ENCODE measurements at regions not wholly inside any gene's neighbourhood (a gene's known extent, or its start where the extent isn't known, plus 50 kb on each side); places are given as distances from the start of the nearest gene placed in this dataset.

DNA sequence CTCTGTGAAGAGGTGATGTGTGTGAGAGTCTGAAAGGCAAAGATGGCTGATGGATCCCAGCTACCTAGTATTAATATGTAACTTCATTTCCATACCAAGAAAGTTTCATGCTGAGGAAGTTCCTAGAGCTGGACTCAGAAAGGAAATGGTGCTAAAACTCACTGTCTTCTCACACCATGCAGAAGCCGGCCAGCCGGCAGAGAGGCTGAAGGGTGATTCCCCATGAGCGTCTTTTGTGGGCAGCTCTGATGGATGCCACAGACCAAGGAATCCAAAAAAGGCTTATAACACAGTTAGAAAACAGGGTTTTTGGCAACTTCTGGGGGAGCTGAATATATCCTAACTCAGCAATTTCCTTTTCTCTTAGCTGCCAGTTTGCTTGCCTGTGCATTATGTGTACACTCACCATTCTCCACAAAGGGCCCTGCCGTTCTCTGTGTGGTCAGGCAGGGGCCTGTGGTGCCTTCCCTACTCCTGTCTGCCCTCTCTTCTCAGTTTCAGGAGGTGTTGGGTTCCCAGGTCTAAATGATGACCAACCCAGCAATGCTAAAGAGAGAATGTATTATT, 289.4 kb downstream of the MTX2 start:
- no peak overlapping the region for H3K27ac ChIP-seq
- in situ Hi-C loops (cut with HindIII; ENCODE audit: low pct_ligation_motif_present, low sequenced_read_pairs), result no loop called here
- no peaks in the 10 kb centered on the region for H3K36me3 ChIP-seq (replicated peaks)
- no peak for TF ChIP-seq CTCF (IDR thresholded peaks at IDR 0.05; ENCODE audit: low read depth, low read length, missing control alignments)
- DNase-seq, result no peak
- H3K4me3 ChIP-seq (ENCODE audit: low read depth, low read length), result no peak overlapping the region
- H3K27me3 ChIP-seq (replicated peaks), result peaks cover 9% of the 10 kb centered on the region

DNA sequence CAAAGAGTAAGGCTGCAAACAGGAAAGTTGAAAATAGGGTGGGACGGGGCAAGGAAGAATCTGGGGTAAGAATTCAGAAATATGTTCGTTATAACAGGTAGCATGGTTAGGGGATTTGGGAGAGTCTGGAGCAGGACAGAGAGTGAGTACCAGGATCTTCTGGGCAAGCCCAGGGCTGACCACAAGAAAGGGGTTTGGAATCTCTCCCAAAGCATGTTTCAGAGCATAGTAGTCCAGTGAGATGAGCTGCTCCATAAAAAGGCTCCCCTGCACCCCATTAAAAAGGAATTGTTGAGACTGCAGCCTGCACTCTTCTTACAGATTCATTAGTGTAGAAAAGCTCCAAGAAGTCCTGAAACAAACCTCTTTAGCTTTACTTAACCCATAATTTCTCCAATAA, 291.1 kb downstream of the MTX2 start:
- TF ChIP-seq CTCF (IDR thresholded peaks at IDR 0.05; ENCODE audit: low read depth, low read length, missing control alignments), result no peak
- DNase-seq, result no peak
- Histone ChIP-seq H3K27ac (no peak overlapping the region), H3K36me3 (replicated peaks) (no peaks in the 10 kb centered on the region), H3K27me3 (replicated peaks) (peaks cover 8% of the 10 kb centered on the region), H3K4me3 (ENCODE audit: low read depth, low read length) (no peak overlapping the region)
- in situ Hi-C loops (cut with HindIII; ENCODE audit: low pct_ligation_motif_present, low sequenced_read_pairs), result no loop called here

- no peaks in the 10 kb centered on the region for H3K27me3 ChIP-seq (replicated peaks)
- no peak for TF ChIP-seq CTCF (IDR thresholded peaks at IDR 0.05; ENCODE audit: low read depth, low read length, missing control alignments)
- in situ Hi-C loops (cut with HindIII; ENCODE audit: low pct_ligation_motif_present, low sequenced_read_pairs), result no loop called here
- no peak overlapping the region for H3K27ac ChIP-seq
- no peak for DNase-seq
- no peaks in the 10 kb centered on the region for H3K36me3 ChIP-seq (replicated peaks)
- H3K4me3 ChIP-seq (ENCODE audit: low read depth, low read length), result no peak overlapping the region
Observed at GRCh38 chr2:176561706-176562105, 292.5 kb downstream of the MTX2 start.

GRCh38 chr2:176562359-176563078, 293.3 kb downstream of the MTX2 start:
- in situ Hi-C loops (cut with HindIII; ENCODE audit: low pct_ligation_motif_present, low sequenced_read_pairs), result no loop called here
- Histone ChIP-seq H3K4me3 (ENCODE audit: low read depth, low read length) (no peak overlapping the region), H3K27ac (peak overlapping the region; percentile 50), H3K36me3 (replicated peaks) (no peaks in the 10 kb centered on the region), H3K27me3 (replicated peaks) (no peaks in the 10 kb centered on the region)
- DNase-seq, result peak; percentile 55
- TF ChIP-seq CTCF (IDR thresholded peaks at IDR 0.05; ENCODE audit: low read depth, low read length, missing control alignments), result no peak

DNA sequence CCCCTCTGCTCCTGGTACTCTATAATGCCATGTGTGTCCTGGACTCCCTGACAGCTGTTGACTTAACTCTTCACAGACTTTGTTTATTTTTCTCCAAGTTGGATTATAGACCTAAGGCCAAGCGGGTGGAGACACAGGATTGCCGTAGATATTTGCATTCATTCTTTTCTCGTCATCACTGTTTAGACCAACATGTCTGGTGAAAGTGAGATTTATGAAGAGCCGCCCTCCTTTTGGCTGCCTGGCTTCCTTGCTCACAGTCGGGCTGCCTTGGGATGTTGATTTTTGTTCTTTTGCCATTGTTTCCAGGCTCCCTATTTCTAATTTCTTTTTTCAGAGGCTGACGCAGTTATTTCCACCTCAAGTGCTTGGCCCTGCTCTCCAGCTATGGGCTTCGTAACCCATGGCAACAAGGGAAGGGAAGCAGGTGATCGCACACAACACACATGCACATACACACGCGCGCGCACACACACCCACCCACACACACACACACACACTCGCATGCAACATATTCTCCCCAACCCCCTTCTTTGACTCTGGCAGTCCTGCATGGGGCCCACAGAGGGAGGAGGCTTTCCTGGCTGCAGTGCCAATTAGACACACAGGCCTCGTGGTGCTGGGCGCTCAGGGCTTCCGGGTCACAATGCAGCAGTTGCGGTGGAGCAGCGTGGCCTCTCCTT, 296.5 kb downstream of the MTX2 start:
- Histone ChIP-seq H3K36me3 (replicated peaks) (no peaks in the 10 kb centered on the region), H3K27ac (no peak overlapping the region), H3K4me3 (ENCODE audit: low read depth, low read length) (no peak overlapping the region), H3K27me3 (replicated peaks) (no peaks in the 10 kb centered on the region)
- in situ Hi-C loops (cut with HindIII; ENCODE audit: low pct_ligation_motif_present, low sequenced_read_pairs), result no loop called here
- TF ChIP-seq CTCF (IDR thresholded peaks at IDR 0.05; ENCODE audit: low read depth, low read length, missing control alignments), result no peak
- DNase-seq, result no peak
